Endothelial cell of umbilical vein (primary cell): ENCODE measurements at regions not wholly inside any gene's neighbourhood (a gene's known extent, or its start where the extent isn't known, plus 50 kb on each side); places are given as distances from the start of the nearest gene placed in this dataset.

Experiments used
- BruUV-seq: library from RNA; stranded (reverse); fragments of 400-500 nt; replicated peaks from 2 replicates; lab custom pipeline; 2021; lab: Mats Ljungman, UMichigan
- CTCF ChIA-PET: fragments of 300-600, 350-600 bp; sonication (Branson Sonifier 250); formaldehyde crosslinking; loops from one replicate; lab custom pipeline; 2021; ENCODE audit warnings: antibody characterized with exemption, inconsistent platforms; lab: Charles Lee
- POLR2A ChIA-PET: fragments of 300-600, 350-600 bp; sonication (Branson Sonifier 250); formaldehyde crosslinking; loops from one replicate; lab custom pipeline; 2021; ENCODE audit warnings: antibody characterized with exemption, inconsistent platforms; lab: Charles Lee
- DNase-seq: peaks from one replicate; pipeline ENCODE4 v3.0.0-alpha.2; 2011; ENCODE audit warnings: low read depth, low spot score
- FAIRE-seq: peaks from 2 replicates; lab custom pipeline; 2011; peaks lifted over from hg19 to GRCh38; lab: Jason Lieb, UNC
- H2AFZ ChIP-seq: 2 replicates; pipeline ENCODE4 v1.6.0; 2012; ENCODE audit warnings: low read depth, low read length, control low read depth, inconsistent platforms
- H3K27ac ChIP-seq: 2 replicates; pipeline ENCODE4 v1.5.1; 2011; ENCODE audit warnings: low read depth, mild to moderate bottlenecking, control low read depth, low read length, moderate library complexity; ENCODE audit not compliant: insufficient read depth
- H3K27me3 ChIP-seq, 2 experiments: 2 replicates each; pipeline versions ENCODE4 v1.6.0 to v1.6.1; 2011; ENCODE audit warnings: low read length in 2 of 2, mixed read lengths in 1 of 2; ENCODE audit not compliant: control insufficient read depth in 2 of 2, insufficient read depth in 2 of 2
- H3K36me3 ChIP-seq, 2 experiments: 2 replicates in 1 of 2; 3 replicates in 1 of 2; pipeline ENCODE4 v1.5.1; 2011; ENCODE audit warnings: low read length in 2 of 2, mild to moderate bottlenecking in 1 of 2, moderate library complexity in 1 of 2; ENCODE audit not compliant: control insufficient read depth in 2 of 2, insufficient read depth in 2 of 2; ENCODE audit errors: extremely low read depth in 1 of 2
- H3K4me1 ChIP-seq: 3 replicates; pipeline ENCODE4 v1.5.1; 2011; ENCODE audit warnings: mild to moderate bottlenecking, low read length; ENCODE audit not compliant: control insufficient read depth, insufficient read depth; ENCODE audit errors: extremely low read depth
- H3K4me2 ChIP-seq: 2 replicates; pipeline ENCODE4 v1.6.1; 2011; ENCODE audit warnings: low read length, control low read depth, mixed read lengths; ENCODE audit not compliant: insufficient read depth
- H3K4me3 ChIP-seq, 3 experiments: fragments of 200-600 bp in 1 of 3; sonication (generic), shearing (Covaris generic) in 1 of 3; replicated peaks in 1 of 3; 2 replicates each; pipeline ENCODE4 v1.5.1; 2011 to 2016; ENCODE audit warnings: control low read depth in 3 of 3, low read length in 3 of 3, mild to moderate bottlenecking in 2 of 3, inconsistent platforms in 1 of 3, low read depth in 1 of 3, moderate library complexity in 1 of 3; ENCODE audit not compliant: insufficient read depth in 1 of 3
- H3K79me2 ChIP-seq: 2 replicates; pipeline ENCODE4 v1.6.0; 2012; ENCODE audit warnings: low read length, inconsistent platforms; ENCODE audit not compliant: control insufficient read depth, insufficient read depth
- H3K9ac ChIP-seq: replicated peaks from 2 replicates; pipeline ENCODE3; 2011; ENCODE audit warnings: low read length, control low read depth; ENCODE audit not compliant: insufficient read depth; ENCODE audit errors: extremely low read depth
- H3K9me1 ChIP-seq: replicated peaks from 3 replicates; pipeline ENCODE4 v1.6.0; 2011; ENCODE audit warnings: mild to moderate bottlenecking, low read length; ENCODE audit not compliant: control insufficient read depth, insufficient read depth; ENCODE audit errors: extremely low read depth
- H3K9me3 ChIP-seq: replicated peaks from 2 replicates; pipeline ENCODE4 v1.5.1; 2012; ENCODE audit warnings: low read length, inconsistent platforms; ENCODE audit not compliant: control insufficient read depth, insufficient read depth
- H4K20me1 ChIP-seq: replicated peaks from 2 replicates; pipeline ENCODE3; 2011; ENCODE audit warnings: mild to moderate bottlenecking, low read length; ENCODE audit not compliant: control insufficient read depth, insufficient read depth; ENCODE audit errors: extremely low read depth
- CTCF ChIP-seq, 2 donors: IDR thresholded peaks; 1 replicate in 1 of 2; 2 replicates in 1 of 2; pipeline ENCODE4 v1.5.1; 2011; ENCODE audit warnings: low read length in 2 of 2, mild to moderate bottlenecking in 2 of 2, moderate library complexity in 2 of 2, control low read depth in 1 of 2, inconsistent platforms in 1 of 2, low read depth in 1 of 2; ENCODE audit not compliant: insufficient read depth in 1 of 2; ENCODE audit errors: extremely low read depth in 1 of 2
- EZH2 ChIP-seq: IDR thresholded peaks from 2 replicates; pipeline ENCODE4 v1.6.1; 2012; ENCODE audit warnings: borderline replicate concordance, low read depth, mild to moderate bottlenecking, moderate library complexity, low read length, inconsistent platforms; ENCODE audit not compliant: severe bottlenecking
- FOS ChIP-seq: IDR thresholded peaks from 2 replicates; pipeline ENCODE4 v1.6.1; 2011; ENCODE audit warnings: mild to moderate bottlenecking, low read length, moderate library complexity, borderline replicate concordance; ENCODE audit not compliant: insufficient read depth
- GATA2 ChIP-seq: IDR thresholded peaks from 2 replicates; pipeline ENCODE4 v1.7.0; 2011; ENCODE audit warnings: low read depth, mild to moderate bottlenecking, moderate library complexity, mixed read lengths, low read length; ENCODE audit not compliant: insufficient read length, insufficient read depth
- JUN ChIP-seq: IDR thresholded peaks from 2 replicates; pipeline ENCODE4 v1.6.1; 2011; ENCODE audit warnings: borderline replicate concordance, low read depth; ENCODE audit not compliant: insufficient read length, insufficient read depth
- MYC ChIP-seq: IDR thresholded peaks from one replicate; pipeline ENCODE4 v1.6.1; 2011; ENCODE audit warnings: mild to moderate bottlenecking, low read depth, low read length
- POLR2A ChIP-seq: IDR thresholded peaks from 2 replicates; pipeline ENCODE4 v1.6.1; 2012; ENCODE audit warnings: low read depth, mild to moderate bottlenecking, control low read depth, low read length
- POLR2AphosphoS5 ChIP-seq: IDR thresholded peaks from 2 replicates; pipeline ENCODE4 v1.6.1; 2012; ENCODE audit warnings: low read depth, mild to moderate bottlenecking, control low read depth, low read length, moderate library complexity; ENCODE audit not compliant: insufficient read depth
- dilution Hi-C: fragments of 300-500 bp; cut with MboI; formaldehyde crosslinking; loops from one replicate; pipeline ENCODE4 v1.15.0; 2019; ENCODE audit warnings: low sequenced_read_pairs; ENCODE audit not compliant: extremely low pct_ligation_motif_present
- intact Hi-C: fragments of 100-400 bp; cut with micrococcal nuclease; formaldehyde crosslinking; loops from one replicate; pipeline ENCODE4 v1.10.0; 2022
- TF ChIP-seq, protein P1 (sequence below): IDR thresholded peaks from 2 replicates; pipeline ENCODE4 v1.6.1; 2011; ENCODE audit not compliant: insufficient read depth, insufficient read length

- Histone ChIP-seq H3K9me3 (no peaks in the 10 kb centered on the region), H3K9me1 (no peaks in the 10 kb centered on the region), H3K27ac (no peak overlapping the region), H3K27me3 (peaks cover 2 to 4% of the 10 kb centered on the region in 2 experiments), H3K4me3 (no peak overlapping the region), H3K4me2 (no peak overlapping the region), H4K20me1 (no peaks in the 10 kb centered on the region), H3K79me2 (no peaks in the 10 kb centered on the region), H3K9ac (no peak overlapping the region), H3K4me1 (no peaks in the 10 kb centered on the region), H2AFZ (no peak overlapping the region), H3K36me3 (no peaks in the 10 kb centered on the region)
- CTCF ChIA-PET, result no interaction called here
- FAIRE-seq, result no peak
- dilution Hi-C loops, result no loop called here
- no TSS peak for BruUV-seq
- TF ChIP-seq, protein P1, sequence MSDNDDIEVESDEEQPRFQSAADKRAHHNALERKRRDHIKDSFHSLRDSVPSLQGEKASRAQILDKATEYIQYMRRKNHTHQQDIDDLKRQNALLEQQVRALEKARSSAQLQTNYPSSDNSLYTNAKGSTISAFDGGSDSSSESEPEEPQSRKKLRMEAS, result no peak
- TF ChIP-seq FOS (no peak), POLR2AphosphoS5 (no peak), EZH2 (no peak), POLR2A (no peak), MYC (no peak), GATA2 (no peak), CTCF (IDR thresholded peaks at IDR 0.05; ENCODE audit: extremely low read depth in 1 of 2, insufficient read depth in 1 of 2, low read depth in 1 of 2, low read length in 2 of 2) (no peak), JUN (no peak)
- intact Hi-C loops, result no loop called here
- DNase-seq, result no peak
- POLR2A ChIA-PET, result no interaction called here
These were observed 74.3 kb upstream of the FAM20C start for GRCh38 chr7:117836-118614.
